Epithelial cell of proximal tubule (primary cell): ENCODE measurements at regions not wholly inside any gene's neighbourhood (a gene's known extent, or its start where the extent isn't known, plus 50 kb on each side); places are given as distances from the start of the nearest gene placed in this dataset.

Experiments used
- DNase-seq: peaks from one replicate; pipeline ENCODE4 v3.0.0-alpha.2; 2011; ENCODE audit warnings: low read depth
- H3K4me3 ChIP-seq: 2 replicates; pipeline ENCODE4 v1.5.1; 2011; ENCODE audit warnings: low read depth, mild to moderate bottlenecking, low read length
- TF ChIP-seq, protein P1 (sequence below): conservative IDR thresholded peaks from 2 replicates; pipeline ENCODE4 v1.5.1; 2012; ENCODE audit warnings: low read depth, mild to moderate bottlenecking, low read length

DNA sequence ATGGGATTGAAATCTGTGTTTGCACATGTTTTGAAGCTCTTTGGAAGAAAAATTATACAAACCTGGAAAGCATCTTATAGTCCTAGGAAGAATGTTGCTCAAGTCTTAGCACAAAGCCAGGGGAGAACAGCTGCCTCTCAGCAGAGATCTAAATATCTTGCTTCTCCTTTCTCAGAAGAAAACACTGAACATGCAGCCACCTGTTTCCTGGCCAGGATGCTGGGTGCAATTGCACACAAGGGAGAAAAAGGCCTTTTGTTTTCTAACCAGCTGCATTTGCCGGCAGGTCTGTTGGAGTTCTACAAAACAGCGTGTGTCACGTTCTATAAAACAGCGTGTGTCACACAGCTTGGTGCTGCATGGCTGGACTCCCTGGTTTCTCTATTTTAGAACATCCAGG lies 259.6 kb upstream of the PLD5 start:
- TF ChIP-seq, protein P1, sequence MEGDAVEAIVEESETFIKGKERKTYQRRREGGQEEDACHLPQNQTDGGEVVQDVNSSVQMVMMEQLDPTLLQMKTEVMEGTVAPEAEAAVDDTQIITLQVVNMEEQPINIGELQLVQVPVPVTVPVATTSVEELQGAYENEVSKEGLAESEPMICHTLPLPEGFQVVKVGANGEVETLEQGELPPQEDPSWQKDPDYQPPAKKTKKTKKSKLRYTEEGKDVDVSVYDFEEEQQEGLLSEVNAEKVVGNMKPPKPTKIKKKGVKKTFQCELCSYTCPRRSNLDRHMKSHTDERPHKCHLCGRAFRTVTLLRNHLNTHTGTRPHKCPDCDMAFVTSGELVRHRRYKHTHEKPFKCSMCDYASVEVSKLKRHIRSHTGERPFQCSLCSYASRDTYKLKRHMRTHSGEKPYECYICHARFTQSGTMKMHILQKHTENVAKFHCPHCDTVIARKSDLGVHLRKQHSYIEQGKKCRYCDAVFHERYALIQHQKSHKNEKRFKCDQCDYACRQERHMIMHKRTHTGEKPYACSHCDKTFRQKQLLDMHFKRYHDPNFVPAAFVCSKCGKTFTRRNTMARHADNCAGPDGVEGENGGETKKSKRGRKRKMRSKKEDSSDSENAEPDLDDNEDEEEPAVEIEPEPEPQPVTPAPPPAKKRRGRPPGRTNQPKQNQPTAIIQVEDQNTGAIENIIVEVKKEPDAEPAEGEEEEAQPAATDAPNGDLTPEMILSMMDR: no peak
- no peak overlapping the region for H3K4me3 ChIP-seq
- DNase-seq: no peak

DNA sequence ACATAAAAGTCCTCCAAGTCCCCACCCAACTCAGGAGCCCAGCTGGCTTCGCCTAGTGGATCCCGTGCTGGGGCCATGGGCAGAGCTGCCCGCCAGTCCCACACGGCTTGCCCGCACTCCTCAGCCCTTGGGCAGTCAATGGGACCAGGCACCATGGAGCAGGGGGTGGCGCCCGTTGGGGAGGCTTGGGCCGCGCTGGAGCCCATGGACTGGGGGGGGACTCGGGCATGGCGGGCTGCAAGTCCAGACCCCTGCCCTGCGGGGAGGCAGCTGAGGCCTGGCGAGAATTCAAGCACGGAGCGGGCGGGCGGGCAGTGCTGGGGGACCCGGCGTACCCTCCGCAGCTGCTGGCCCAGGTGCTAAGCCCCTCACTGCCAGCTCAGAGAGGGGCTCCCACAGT lies 249.8 kb upstream of the PLD5 start:
- no peak overlapping the region for H3K4me3 ChIP-seq
- TF ChIP-seq, protein P1: no peak
- DNase-seq: no peak

DNA sequence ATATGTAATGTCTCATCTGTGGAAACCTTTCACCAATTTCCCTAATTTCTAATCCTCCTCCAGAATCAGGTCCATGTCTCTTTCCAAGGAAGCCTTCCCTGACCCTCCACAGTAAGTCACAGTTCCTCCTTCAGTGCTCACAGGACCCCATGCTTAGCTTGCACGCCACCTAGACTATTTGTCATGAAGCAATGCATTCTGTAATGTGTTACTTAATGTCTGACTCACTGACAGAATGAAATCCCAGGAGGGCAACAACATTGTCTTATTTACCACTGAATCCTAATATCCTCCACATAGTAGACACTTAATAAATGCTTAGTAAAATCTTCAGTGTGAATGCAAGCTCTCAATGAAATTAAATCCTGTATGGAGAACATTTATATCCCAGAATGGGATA lies 245.9 kb upstream of the PLD5 start:
- TF ChIP-seq, protein P1: no peak
- no peak overlapping the region for H3K4me3 ChIP-seq
- peak; percentile 3 for DNase-seq

DNA sequence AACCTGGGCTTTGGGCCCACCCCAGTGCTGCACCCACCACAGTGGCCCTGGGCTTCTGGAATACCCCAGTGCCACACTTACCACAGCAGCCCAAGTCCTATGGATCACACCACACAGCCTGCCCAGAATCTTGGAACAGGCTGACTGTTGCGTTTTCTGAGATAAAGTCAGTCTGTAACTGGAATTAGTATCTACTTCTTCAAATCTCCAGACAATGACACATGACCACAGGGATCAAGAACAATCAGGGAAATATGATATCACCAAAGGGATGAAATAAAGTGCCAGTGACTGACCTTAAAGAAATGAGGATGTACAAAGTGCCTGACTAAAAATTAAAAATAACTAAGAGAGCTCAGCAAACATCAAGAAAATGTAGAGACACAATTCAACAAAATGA lies 239.7 kb upstream of the PLD5 start:
- no peak for DNase-seq
- no peak overlapping the region for H3K4me3 ChIP-seq
- TF ChIP-seq, protein P1: no peak

DNA sequence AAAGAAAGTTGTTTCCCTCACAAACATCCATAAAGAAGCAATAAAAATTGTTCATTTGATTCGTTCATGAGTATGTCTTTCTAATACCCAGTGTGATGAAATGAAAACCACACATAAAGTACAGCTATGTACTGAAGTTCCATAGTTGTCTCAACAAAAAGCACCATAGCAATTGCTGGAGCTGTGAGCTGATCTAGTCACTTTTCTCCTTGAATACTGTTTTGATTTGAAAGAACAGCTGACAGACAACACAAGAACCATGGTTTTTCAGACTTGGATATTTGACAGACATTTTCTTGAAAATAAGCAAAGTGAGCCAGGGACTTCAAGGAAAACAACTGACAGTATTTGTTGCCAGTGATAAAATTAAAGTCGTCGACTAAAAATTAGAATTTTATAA lies 237.1 kb upstream of the PLD5 start:
- no peak overlapping the region for H3K4me3 ChIP-seq
- TF ChIP-seq, protein P1: no peak
- no peak for DNase-seq

DNA sequence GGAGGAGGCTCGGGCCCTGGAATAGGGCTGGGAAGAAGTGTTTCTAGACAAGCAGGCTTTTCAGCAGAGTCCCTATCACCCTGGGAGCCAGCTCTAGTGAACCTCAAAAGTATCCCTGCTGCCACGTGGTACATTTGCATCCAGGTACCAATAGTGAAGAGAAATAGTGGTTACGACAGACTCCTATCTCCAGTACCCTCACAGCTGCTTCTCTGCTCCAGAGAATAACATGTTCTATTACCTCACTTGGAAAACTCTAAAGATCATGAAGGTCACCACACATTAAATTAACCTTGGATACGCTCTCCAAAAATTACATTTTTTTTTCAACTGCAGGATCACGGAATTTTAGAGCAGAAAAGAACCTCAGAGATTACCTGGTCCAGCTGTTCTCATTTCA lies 230.4 kb upstream of the PLD5 start:
- TF ChIP-seq, protein P1: no peak
- H3K4me3 ChIP-seq: no peak overlapping the region
- no peak for DNase-seq

DNA sequence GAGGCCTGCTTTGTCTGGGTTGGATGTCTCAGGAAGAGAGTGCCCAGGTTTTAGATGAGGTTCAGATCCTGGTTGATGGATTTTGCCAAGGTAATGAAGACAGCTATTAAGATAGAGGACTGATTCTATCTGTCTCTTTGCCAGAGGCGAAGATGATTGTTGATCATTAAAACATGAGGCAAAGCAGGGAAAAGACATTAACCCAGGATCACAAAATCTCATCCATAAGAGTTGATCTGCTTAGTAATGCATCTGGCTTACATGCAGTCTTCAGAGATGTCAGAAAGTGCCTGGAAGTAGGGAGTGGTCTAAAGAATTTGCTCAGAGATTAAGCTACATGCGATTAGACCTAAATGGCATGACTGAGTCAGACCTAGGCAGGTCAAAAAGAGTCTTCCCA lies 229.6 kb upstream of the PLD5 start:
- DNase-seq: no peak
- no peak overlapping the region for H3K4me3 ChIP-seq
- TF ChIP-seq, protein P1: no peak
